ENCODE measurements at regions not wholly inside any gene's neighbourhood (a gene's known extent, or its start where the extent isn't known, plus 50 kb on each side); places are given as distances from the start of the nearest gene placed in this dataset.

DNA sequence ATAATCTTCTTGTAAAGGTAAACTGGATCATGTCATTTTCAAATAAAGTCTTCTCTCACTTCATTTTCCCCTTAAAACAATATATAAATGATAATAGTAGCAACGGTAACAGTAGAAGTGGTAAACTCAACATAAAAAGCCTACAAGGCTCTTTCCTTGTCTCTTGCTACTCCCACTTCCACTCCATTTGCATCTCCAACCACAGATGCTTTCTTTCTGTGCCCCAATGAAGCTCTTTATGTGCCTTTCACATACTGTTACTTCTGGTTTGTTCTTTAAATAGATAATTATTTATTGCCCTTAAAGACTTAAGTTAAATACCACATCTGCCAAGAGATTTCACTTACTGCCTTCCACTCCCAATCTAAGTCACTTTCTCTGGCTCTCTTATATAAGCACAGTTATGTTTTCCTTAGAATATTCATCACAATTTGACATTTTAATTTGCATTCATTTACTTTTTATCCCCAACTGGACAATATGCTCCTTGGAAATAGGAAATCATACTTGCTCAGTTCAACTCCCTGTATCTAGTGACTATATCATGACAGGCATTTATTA, 149.9 kb downstream of the CRPPA start:
- no peak for DNase-seq (ENCODE audit: low read depth, low spot score)
- Histone ChIP-seq H3K27ac (ENCODE audit: low read length) (no peak overlapping the region), H3K36me3 (ENCODE audit: control insufficient read depth, insufficient read depth, low read length) (no peaks in the 10 kb centered on the region), H3K27me3 (ENCODE audit: control insufficient read depth, insufficient read depth, low read length) (no peaks in the 10 kb centered on the region), H3K4me3 (ENCODE audit: low read depth in 2 of 2, low read length in 2 of 2) (no peak overlapping the region), H3K4me1 (ENCODE audit: control insufficient read depth, insufficient read depth, low read length) (no peaks in the 10 kb centered on the region), H3K9me3 (ENCODE audit: control insufficient read depth, insufficient read depth, low read depth, low read length) (no peaks in the 10 kb centered on the region)
- intact Hi-C loops (cut with micrococcal nuclease; ENCODE audit: unreplicated experiment), result no loop called here
- TF ChIP-seq TCF7L2 (IDR thresholded peaks at IDR 0.05; ENCODE audit: low read depth, low read length) (no peak), POLR2AphosphoS5 (IDR thresholded peaks at IDR 0.05; ENCODE audit: low read depth, low read length) (no peak), SIN3A (IDR thresholded peaks at IDR 0.05; ENCODE audit: borderline replicate concordance, insufficient read depth, low read depth, low read length) (no peak)
- TF ChIP-seq, protein P1, sequence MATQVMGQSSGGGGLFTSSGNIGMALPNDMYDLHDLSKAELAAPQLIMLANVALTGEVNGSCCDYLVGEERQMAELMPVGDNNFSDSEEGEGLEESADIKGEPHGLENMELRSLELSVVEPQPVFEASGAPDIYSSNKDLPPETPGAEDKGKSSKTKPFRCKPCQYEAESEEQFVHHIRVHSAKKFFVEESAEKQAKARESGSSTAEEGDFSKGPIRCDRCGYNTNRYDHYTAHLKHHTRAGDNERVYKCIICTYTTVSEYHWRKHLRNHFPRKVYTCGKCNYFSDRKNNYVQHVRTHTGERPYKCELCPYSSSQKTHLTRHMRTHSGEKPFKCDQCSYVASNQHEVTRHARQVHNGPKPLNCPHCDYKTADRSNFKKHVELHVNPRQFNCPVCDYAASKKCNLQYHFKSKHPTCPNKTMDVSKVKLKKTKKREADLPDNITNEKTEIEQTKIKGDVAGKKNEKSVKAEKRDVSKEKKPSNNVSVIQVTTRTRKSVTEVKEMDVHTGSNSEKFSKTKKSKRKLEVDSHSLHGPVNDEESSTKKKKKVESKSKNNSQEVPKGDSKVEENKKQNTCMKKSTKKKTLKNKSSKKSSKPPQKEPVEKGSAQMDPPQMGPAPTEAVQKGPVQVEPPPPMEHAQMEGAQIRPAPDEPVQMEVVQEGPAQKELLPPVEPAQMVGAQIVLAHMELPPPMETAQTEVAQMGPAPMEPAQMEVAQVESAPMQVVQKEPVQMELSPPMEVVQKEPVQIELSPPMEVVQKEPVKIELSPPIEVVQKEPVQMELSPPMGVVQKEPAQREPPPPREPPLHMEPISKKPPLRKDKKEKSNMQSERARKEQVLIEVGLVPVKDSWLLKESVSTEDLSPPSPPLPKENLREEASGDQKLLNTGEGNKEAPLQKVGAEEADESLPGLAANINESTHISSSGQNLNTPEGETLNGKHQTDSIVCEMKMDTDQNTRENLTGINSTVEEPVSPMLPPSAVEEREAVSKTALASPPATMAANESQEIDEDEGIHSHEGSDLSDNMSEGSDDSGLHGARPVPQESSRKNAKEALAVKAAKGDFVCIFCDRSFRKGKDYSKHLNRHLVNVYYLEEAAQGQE (IDR thresholded peaks at IDR 0.05; ENCODE audit: insufficient read depth in 1 of 2, low read depth in 2 of 2, low read length in 1 of 2), result no peak
- TF ChIP-seq, protein P2, sequence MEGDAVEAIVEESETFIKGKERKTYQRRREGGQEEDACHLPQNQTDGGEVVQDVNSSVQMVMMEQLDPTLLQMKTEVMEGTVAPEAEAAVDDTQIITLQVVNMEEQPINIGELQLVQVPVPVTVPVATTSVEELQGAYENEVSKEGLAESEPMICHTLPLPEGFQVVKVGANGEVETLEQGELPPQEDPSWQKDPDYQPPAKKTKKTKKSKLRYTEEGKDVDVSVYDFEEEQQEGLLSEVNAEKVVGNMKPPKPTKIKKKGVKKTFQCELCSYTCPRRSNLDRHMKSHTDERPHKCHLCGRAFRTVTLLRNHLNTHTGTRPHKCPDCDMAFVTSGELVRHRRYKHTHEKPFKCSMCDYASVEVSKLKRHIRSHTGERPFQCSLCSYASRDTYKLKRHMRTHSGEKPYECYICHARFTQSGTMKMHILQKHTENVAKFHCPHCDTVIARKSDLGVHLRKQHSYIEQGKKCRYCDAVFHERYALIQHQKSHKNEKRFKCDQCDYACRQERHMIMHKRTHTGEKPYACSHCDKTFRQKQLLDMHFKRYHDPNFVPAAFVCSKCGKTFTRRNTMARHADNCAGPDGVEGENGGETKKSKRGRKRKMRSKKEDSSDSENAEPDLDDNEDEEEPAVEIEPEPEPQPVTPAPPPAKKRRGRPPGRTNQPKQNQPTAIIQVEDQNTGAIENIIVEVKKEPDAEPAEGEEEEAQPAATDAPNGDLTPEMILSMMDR (IDR thresholded peaks at IDR 0.05), result no peak
- in situ Hi-C loops (cut with HindIII; ENCODE audit: low pct_unique_long_range_greater_than_20kb, low sequenced_read_pairs), result no loop called here
- no TSS peak for BruUV-seq (replicated peaks)
- ChIA-PET POLR2A (no interaction called here), CTCF (no interaction called here)
- no peak for ATAC-seq

DNA sequence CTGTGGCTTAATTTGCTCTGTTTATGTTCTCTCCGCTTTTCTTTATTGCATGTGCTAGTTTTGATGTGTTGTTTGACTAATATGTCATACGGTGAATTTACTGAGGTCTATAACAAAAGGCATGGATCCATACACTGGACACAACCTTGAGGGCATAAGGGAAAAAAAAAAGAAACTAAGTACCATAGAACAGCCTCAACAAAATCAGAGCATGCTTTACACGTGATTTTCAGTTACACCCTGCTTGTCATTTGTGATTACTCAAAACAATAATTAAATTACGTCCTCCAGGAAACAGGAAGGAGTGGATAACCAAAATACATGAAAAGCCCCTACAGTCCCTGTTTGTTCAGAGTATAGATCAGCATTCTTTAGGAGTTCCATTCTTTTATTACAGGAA, 150.5 kb downstream of the CRPPA start:
- Histone ChIP-seq H3K4me1 (ENCODE audit: control insufficient read depth, insufficient read depth, low read length) (no peaks in the 10 kb centered on the region), H3K9me3 (ENCODE audit: control insufficient read depth, insufficient read depth, low read depth, low read length) (no peaks in the 10 kb centered on the region), H3K4me3 (ENCODE audit: low read depth in 2 of 2, low read length in 2 of 2) (no peak overlapping the region), H3K27ac (ENCODE audit: low read length) (no peak overlapping the region), H3K36me3 (ENCODE audit: control insufficient read depth, insufficient read depth, low read length) (no peaks in the 10 kb centered on the region), H3K27me3 (ENCODE audit: control insufficient read depth, insufficient read depth, low read length) (no peaks in the 10 kb centered on the region)
- ATAC-seq (no peak), DNase-seq (ENCODE audit: low read depth, low spot score) (no peak)
- in situ Hi-C loops (cut with HindIII; ENCODE audit: low pct_unique_long_range_greater_than_20kb, low sequenced_read_pairs) (no loop called here), intact Hi-C loops (cut with micrococcal nuclease; ENCODE audit: unreplicated experiment) (no loop called here)
- BruUV-seq (replicated peaks), result no TSS peak
- TF ChIP-seq POLR2AphosphoS5 (IDR thresholded peaks at IDR 0.05; ENCODE audit: low read depth, low read length), result no peak
- TF ChIP-seq, protein P1 (IDR thresholded peaks at IDR 0.05; ENCODE audit: insufficient read depth in 1 of 2, low read depth in 2 of 2, low read length in 1 of 2), result no peak
- TF ChIP-seq TCF7L2 (IDR thresholded peaks at IDR 0.05; ENCODE audit: low read depth, low read length), result no peak
- no peak for TF ChIP-seq SIN3A (IDR thresholded peaks at IDR 0.05; ENCODE audit: borderline replicate concordance, insufficient read depth, low read depth, low read length)
- ChIA-PET CTCF (no interaction called here), POLR2A (no interaction called here)

Data from Panc1 (cell line).